Tibial artery (tissue), 4 donors: ENCODE measurements at regions not wholly inside any gene's neighbourhood (a gene's known extent, or its start where the extent isn't known, plus 50 kb on each side); places are given as distances from the start of the nearest gene placed in this dataset.
"Not testable (repeated sequence)": the region's sequence is repeated elsewhere in the genome, so short reads cannot be mapped to it uniquely, and the experiment has no call there.

Experiments used
- DNase-seq, 2 donors: peaks; one replicate each; pipeline ENCODE4 v3.0.0-alpha.2; 2019
- H3K27ac ChIP-seq, 2 donors: fragments of 200-600 bp; sonication (generic) in 1 of 2; 1 replicate in 1 of 2; 2 replicates in 1 of 2; pipeline ENCODE4 v1.5.1; 2018 to 2019; ENCODE audit warnings: mild to moderate bottlenecking in 1 of 2
- H3K27me3 ChIP-seq, 2 donors: fragments of 200-600 bp; sonication (generic) in 1 of 2; one replicate each; pipeline versions ENCODE4 v1.5.1 to v1.6.0; 2016 to 2019
- H3K36me3 ChIP-seq, 3 donors: fragments of 200-600 bp; sonication (generic) in 2 of 3; one replicate each; pipeline ENCODE4 v1.5.1; 2016 to 2019; ENCODE audit warnings: mild to moderate bottlenecking in 2 of 3
- H3K4me1 ChIP-seq, 4 donors: fragments of 200-600 bp; sonication (generic) in 2 of 4; 1 replicate in 3 of 4; 2 replicates in 1 of 4; pipeline ENCODE4 v1.5.1; 2016 to 2019
- H3K4me3 ChIP-seq, 2 donors: fragments of 200-600 bp; sonication (generic) in 1 of 2; 1 replicate in 1 of 2; 2 replicates in 1 of 2; pipeline ENCODE4 v1.5.1; 2018 to 2019; ENCODE audit warnings: mild to moderate bottlenecking in 2 of 2
- H3K9me3 ChIP-seq, 3 donors: fragments of 200-600 bp; sonication (generic) in 1 of 3; one replicate each; pipeline ENCODE4 v1.5.1; 2016 to 2019
- CTCF ChIP-seq, 2 experiments: fragments of 200-600 bp in 1 of 2; fragments of 450-650 bp in 1 of 2; IDR thresholded peaks; one replicate each; pipeline ENCODE4 v1.5.1; 2017 to 2019; ENCODE audit warnings: antibody characterized with exemption in 2 of 2, mild to moderate bottlenecking in 1 of 2, moderate library complexity in 1 of 2
- intact Hi-C: fragments of 100-400 bp; cut with DNase I; formaldehyde crosslinking; loops from one replicate; pipeline ENCODE4 v1.15.0; 2023; ENCODE audit warnings: low total_unique reads

GRCh38 chr7:138388673-138389491 lies 71.2 kb upstream of the TRIM24 start:
- no peak overlapping the region for H3K27ac ChIP-seq
- no peak for TF ChIP-seq CTCF (IDR thresholded peaks at IDR 0.05)
- H3K4me1 ChIP-seq: no peaks in the 10 kb centered on the region
- H3K36me3 ChIP-seq: no peaks in the 10 kb centered on the region
- no peaks in the 10 kb centered on the region for H3K9me3 ChIP-seq
- H3K4me3 ChIP-seq: no peak overlapping the region
- intact Hi-C loops: no loop called here
- no peak for DNase-seq
- no peaks in the 10 kb centered on the region for H3K27me3 ChIP-seq

GRCh38 chr7:138395763-138396162 lies 64.3 kb upstream of the TRIM24 start:
- intact Hi-C loops: no loop called here
- Histone ChIP-seq H3K4me3 (no peak overlapping the region), H3K4me1 (no peaks in the 10 kb centered on the region), H3K27ac (no peak overlapping the region), H3K27me3 (no peaks in the 10 kb centered on the region), H3K9me3 (no peaks in the 10 kb centered on the region), H3K36me3 (no peaks in the 10 kb centered on the region)
- DNase-seq: no peak
- TF ChIP-seq CTCF (IDR thresholded peaks at IDR 0.05): no peak

GRCh38 chr7:138396251-138397070 lies 63.6 kb upstream of the TRIM24 start:
- no peak overlapping the region for H3K27ac ChIP-seq
- no peak for DNase-seq
- H3K4me3 ChIP-seq: no peak overlapping the region
- no peaks in the 10 kb centered on the region for H3K4me1 ChIP-seq
- TF ChIP-seq CTCF (IDR thresholded peaks at IDR 0.05): no peak
- H3K36me3 ChIP-seq: no peaks in the 10 kb centered on the region
- intact Hi-C loops: no loop called here
- H3K27me3 ChIP-seq: no peaks in the 10 kb centered on the region
- no peaks in the 10 kb centered on the region for H3K9me3 ChIP-seq

- H3K27me3 ChIP-seq, H3K4me1 ChIP-seq, H3K9me3 ChIP-seq, DNase-seq, H3K36me3 ChIP-seq, intact Hi-C loops, H3K27ac ChIP-seq, H3K4me3 ChIP-seq: not testable (repeated sequence)
Measured at GRCh38 chr7:138397071-138397433, 63.0 kb upstream of the TRIM24 start.

- intact Hi-C loops: no loop called here
- H3K4me3 ChIP-seq: no peak overlapping the region
- H3K27me3 ChIP-seq: no peaks in the 10 kb centered on the region
- H3K4me1 ChIP-seq: no peaks in the 10 kb centered on the region
- no peak for TF ChIP-seq CTCF (IDR thresholded peaks at IDR 0.05)
- no peak for DNase-seq
- no peak overlapping the region for H3K27ac ChIP-seq
- H3K36me3 ChIP-seq: no peaks in the 10 kb centered on the region
- H3K9me3 ChIP-seq: no peaks in the 10 kb centered on the region
Measured at GRCh38 chr7:138398857-138399256, 61.2 kb upstream of the TRIM24 start.

- no peaks in the 10 kb centered on the region for H3K36me3 ChIP-seq
- no peak for TF ChIP-seq CTCF (IDR thresholded peaks at IDR 0.05)
Measured at GRCh38 chr7:138400400-138400886, 59.6 kb upstream of the TRIM24 start.

More at GRCh38 chr7:138400400-138400886, 59.6 kb upstream of the TRIM24 start:
- Histone ChIP-seq H3K27me3 (no peaks in the 10 kb centered on the region), H3K4me1 (no peaks in the 10 kb centered on the region), H3K27ac (no peak overlapping the region), H3K9me3 (no peaks in the 10 kb centered on the region), H3K4me3 (no peak overlapping the region)
- intact Hi-C loops: no loop called here
- no peak for DNase-seq
